SU-DHL-6 (cell line): ENCODE measurements at regions not wholly inside any gene's neighbourhood (a gene's known extent, or its start where the extent isn't known, plus 50 kb on each side); places are given as distances from the start of the nearest gene placed in this dataset.
"Not testable (repeated sequence)": the region's sequence is repeated elsewhere in the genome, so short reads cannot be mapped to it uniquely, and the experiment has no call there.

Source experiments
- H2AFZ ChIP-seq: fragments of 200-600 bp; sonication (generic); 2 replicates; pipeline ENCODE4 v1.6.1; 2014; ENCODE audit warnings: low read depth, mild to moderate bottlenecking, moderate library complexity, mixed read lengths, antibody characterized with exemption, low read length; ENCODE audit not compliant: severe bottlenecking
- H3F3A ChIP-seq: fragments of 200-600 bp; shearing (Covaris generic); 2 replicates; pipeline ENCODE4 v1.6.0; 2016; ENCODE audit warnings: antibody characterized with exemption, mild to moderate bottlenecking; ENCODE audit not compliant: insufficient read depth
- H3K27ac ChIP-seq: fragments of 200-600 bp; sonication (generic); 2 replicates; pipeline ENCODE4 v1.5.1; 2016; ENCODE audit warnings: low read depth, mild to moderate bottlenecking, low read length, moderate library complexity, mixed read lengths
- H3K27me3 ChIP-seq: fragments of 200-600 bp; sonication (generic), shearing (Covaris generic); 2 replicates; pipeline ENCODE4 v1.6.0; 2014; ENCODE audit warnings: mild to moderate bottlenecking, low read length
- H3K36me3 ChIP-seq: fragments of 200-600 bp; sonication (generic); 2 replicates; pipeline ENCODE4 v1.6.1; 2014; ENCODE audit warnings: mild to moderate bottlenecking, low read length, mixed read lengths
- H3K4me2 ChIP-seq: fragments of 300-600, 200-600 bp; shearing (Covaris generic), sonication (generic); 2 replicates; pipeline ENCODE4 v1.6.0; 2014; ENCODE audit warnings: low read length, low read depth, mild to moderate bottlenecking; ENCODE audit not compliant: poor library complexity, severe bottlenecking
- H3K4me3 ChIP-seq: fragments of 200-600 bp; sonication (generic); 2 replicates; pipeline ENCODE4 v1.5.1; 2014; ENCODE audit warnings: antibody characterized with exemption, low read length, mild to moderate bottlenecking, mixed read lengths; ENCODE audit not compliant: insufficient read depth, poor library complexity, severe bottlenecking
- H3K79me2 ChIP-seq: fragments of 200-600 bp; sonication (generic); 2 replicates; pipeline ENCODE4 v1.6.1; 2014; ENCODE audit warnings: mild to moderate bottlenecking, low read length, moderate library complexity; ENCODE audit not compliant: insufficient read depth
- H3K9ac ChIP-seq: fragments of 200-600 bp; sonication (generic); 2 replicates; pipeline ENCODE4 v1.7.0; 2014; ENCODE audit warnings: mild to moderate bottlenecking, low read length
- H3K9me2 ChIP-seq: fragments of 200-600 bp; sonication (generic); replicated peaks from 2 replicates; pipeline ENCODE4 v1.6.1; 2014; ENCODE audit warnings: low read length; ENCODE audit not compliant: insufficient read depth
- H3K9me3 ChIP-seq: fragments of 200-600 bp; sonication (generic); 2 replicates; pipeline ENCODE4 v1.6.1; 2014; ENCODE audit warnings: low read length, mixed read lengths; ENCODE audit not compliant: insufficient read depth
- H4K20me1 ChIP-seq: fragments of 200-600 bp; sonication (generic); 2 replicates; pipeline ENCODE4 v1.6.1; 2014; ENCODE audit warnings: low read depth, mild to moderate bottlenecking, antibody characterized with exemption, low read length, moderate library complexity, mixed read lengths
- EZH2phosphoT487 ChIP-seq: fragments of 200-600 bp; sonication (generic), shearing (Covaris generic); conservative IDR thresholded peaks from 2 replicates; pipeline ENCODE4 v1.6.1; 2018; ENCODE audit warnings: mild to moderate bottlenecking, antibody characterized with exemption, low read length, moderate library complexity, mixed read lengths
- TF ChIP-seq, protein P1 (sequence below): fragments of 200-600 bp; sonication (generic); IDR thresholded peaks from one replicate; pipeline ENCODE4 v1.5.1; 2017; ENCODE audit warnings: antibody characterized with exemption, mild to moderate bottlenecking, low read length, moderate library complexity; ENCODE audit not compliant: insufficient read depth, poor library complexity, severe bottlenecking

DNA sequence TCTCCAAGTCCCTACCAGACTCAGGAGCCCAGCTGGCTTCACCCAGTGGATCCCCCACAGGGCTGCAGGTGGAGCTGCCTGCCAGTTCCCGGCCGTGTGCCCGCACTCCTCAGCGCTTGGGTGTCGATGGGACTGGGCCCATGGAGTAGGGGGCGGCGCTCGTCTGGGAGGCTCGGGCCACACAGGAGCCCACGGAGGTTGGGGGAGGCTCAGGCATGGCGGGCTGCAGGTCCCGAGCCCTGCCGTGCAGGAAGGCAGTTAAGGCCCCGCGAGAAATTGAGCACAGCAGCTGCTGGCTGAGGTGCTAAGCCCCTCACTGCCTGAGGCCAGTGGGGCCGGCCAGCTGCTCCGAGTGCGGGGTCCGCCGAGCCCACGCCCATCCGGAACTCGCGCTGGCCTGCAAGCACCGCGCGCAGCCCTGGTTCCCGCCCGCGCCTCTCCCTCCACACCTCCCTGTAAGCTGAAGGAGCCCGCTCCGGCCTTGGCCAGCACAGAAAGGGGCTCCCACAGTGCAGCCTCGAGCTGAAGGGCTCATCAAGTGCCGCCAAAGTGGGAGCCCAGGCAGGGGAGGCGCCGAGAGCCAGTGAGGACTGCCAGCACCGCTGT, 1771.1 kb downstream of the OLFM4 start:
- no peak overlapping the region for H2AFZ ChIP-seq
- H3K9me2 ChIP-seq = no peaks in the 10 kb centered on the region
- no peaks in the 10 kb centered on the region for H3K36me3 ChIP-seq
- H3K9me3 ChIP-seq = no peaks in the 10 kb centered on the region
- no peaks in the 10 kb centered on the region for H3K79me2 ChIP-seq
- H3K27ac ChIP-seq = no peak overlapping the region
- no peaks in the 10 kb centered on the region for H4K20me1 ChIP-seq
- H3K9ac ChIP-seq = no peak overlapping the region
- H3K27me3 ChIP-seq = no peaks in the 10 kb centered on the region
- no peak for TF ChIP-seq EZH2phosphoT487
- TF ChIP-seq, protein P1, sequence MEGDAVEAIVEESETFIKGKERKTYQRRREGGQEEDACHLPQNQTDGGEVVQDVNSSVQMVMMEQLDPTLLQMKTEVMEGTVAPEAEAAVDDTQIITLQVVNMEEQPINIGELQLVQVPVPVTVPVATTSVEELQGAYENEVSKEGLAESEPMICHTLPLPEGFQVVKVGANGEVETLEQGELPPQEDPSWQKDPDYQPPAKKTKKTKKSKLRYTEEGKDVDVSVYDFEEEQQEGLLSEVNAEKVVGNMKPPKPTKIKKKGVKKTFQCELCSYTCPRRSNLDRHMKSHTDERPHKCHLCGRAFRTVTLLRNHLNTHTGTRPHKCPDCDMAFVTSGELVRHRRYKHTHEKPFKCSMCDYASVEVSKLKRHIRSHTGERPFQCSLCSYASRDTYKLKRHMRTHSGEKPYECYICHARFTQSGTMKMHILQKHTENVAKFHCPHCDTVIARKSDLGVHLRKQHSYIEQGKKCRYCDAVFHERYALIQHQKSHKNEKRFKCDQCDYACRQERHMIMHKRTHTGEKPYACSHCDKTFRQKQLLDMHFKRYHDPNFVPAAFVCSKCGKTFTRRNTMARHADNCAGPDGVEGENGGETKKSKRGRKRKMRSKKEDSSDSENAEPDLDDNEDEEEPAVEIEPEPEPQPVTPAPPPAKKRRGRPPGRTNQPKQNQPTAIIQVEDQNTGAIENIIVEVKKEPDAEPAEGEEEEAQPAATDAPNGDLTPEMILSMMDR = no peak
- H3F3A ChIP-seq = no peaks in the 10 kb centered on the region
- H3K4me2 ChIP-seq = no peak overlapping the region
- H3K4me3 ChIP-seq = no peak overlapping the region

DNA sequence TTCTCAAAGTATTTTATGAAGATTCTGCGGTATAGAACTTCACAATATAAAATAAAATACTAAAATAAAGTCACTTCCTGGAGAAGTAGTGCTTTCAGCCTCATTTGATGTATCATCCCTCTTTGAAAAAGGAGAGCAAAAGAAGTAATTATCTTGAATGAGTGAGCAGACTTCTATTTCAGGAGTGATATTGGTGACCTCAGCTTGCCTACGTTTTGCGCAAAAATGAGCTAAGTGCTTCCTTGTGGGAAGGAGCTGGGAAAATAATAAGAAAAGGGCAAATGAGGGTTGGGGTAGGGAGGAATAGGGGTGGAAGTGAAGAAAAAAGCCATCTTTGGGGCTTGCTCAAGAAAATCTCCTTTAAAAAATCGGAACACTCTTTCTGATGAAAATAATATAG, 1773.6 kb downstream of the OLFM4 start:
- no peak overlapping the region for H3K4me2 ChIP-seq
- H3K27ac ChIP-seq = no peak overlapping the region
- TF ChIP-seq, protein P1 = no peak
- no peak for TF ChIP-seq EZH2phosphoT487
- H3K27me3 ChIP-seq = no peaks in the 10 kb centered on the region
- no peaks in the 10 kb centered on the region for H3F3A ChIP-seq
- H3K9me2 ChIP-seq = no peaks in the 10 kb centered on the region
- no peaks in the 10 kb centered on the region for H4K20me1 ChIP-seq
- no peak overlapping the region for H3K4me3 ChIP-seq
- no peaks in the 10 kb centered on the region for H3K9me3 ChIP-seq
- no peaks in the 10 kb centered on the region for H3K79me2 ChIP-seq
- H2AFZ ChIP-seq = no peak overlapping the region
- no peak overlapping the region for H3K9ac ChIP-seq
- no peaks in the 10 kb centered on the region for H3K36me3 ChIP-seq

DNA sequence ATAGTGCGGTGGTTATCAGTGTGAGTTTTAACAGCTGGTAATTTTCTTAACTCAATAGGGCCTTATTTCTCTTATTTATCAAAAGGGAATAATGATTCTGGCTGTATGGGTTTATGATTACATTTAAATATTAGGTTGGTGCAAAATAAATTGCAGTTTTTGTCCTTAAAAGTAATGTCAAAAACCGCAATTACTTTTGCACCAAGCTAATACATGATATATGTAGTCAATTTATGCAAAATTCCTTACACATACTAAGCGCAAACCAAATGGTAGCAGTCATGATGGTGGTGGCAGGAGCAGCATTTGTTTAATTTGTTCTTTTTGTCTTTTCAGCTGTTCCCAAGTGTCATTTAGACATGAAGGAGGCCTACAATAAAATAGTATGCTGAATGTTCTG, 1777.1 kb downstream of the OLFM4 start:
- no peak overlapping the region for H3K27ac ChIP-seq
- no peaks in the 10 kb centered on the region for H3F3A ChIP-seq
- no peak overlapping the region for H3K4me2 ChIP-seq
- TF ChIP-seq, protein P1 = no peak
- no peak for TF ChIP-seq EZH2phosphoT487
- H3K9me2 ChIP-seq = no peaks in the 10 kb centered on the region
- no peaks in the 10 kb centered on the region for H3K79me2 ChIP-seq
- no peaks in the 10 kb centered on the region for H3K9me3 ChIP-seq
- no peaks in the 10 kb centered on the region for H3K27me3 ChIP-seq
- no peak overlapping the region for H3K4me3 ChIP-seq
- H3K9ac ChIP-seq = no peak overlapping the region
- no peaks in the 10 kb centered on the region for H3K36me3 ChIP-seq
- H2AFZ ChIP-seq = no peak overlapping the region
- H4K20me1 ChIP-seq = no peaks in the 10 kb centered on the region

DNA sequence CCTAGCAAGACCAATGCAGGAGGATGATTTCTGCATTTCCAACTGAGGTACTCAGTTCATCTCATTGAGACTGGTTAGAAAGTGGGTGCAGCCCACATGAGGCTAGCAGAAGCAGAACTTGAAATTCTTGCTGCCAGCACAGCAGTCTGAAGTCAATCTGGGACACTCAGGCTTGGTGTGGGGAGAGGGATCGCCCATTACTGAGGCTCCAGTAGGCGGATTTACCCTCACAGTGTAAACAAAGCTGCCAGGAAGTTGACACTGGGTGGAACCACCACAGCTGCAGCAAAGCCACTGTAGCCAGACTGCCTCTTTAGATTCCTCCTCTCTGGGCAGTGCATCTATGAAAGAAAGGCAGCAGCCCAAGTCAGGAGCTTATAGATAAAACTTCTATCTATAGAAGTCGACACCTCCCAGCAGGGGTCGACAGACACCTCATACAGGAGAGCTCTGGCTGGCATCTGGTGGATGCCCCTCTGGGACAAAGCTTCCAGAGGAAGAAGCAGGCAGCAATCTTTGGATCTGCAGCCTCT, 1793.4 kb downstream of the OLFM4 start:
- not testable (repeated sequence) for H3K27me3 ChIP-seq, H3K79me2 ChIP-seq, H3K36me3 ChIP-seq, H3K9ac ChIP-seq, H3F3A ChIP-seq, H3K4me2 ChIP-seq, H3K9me2 ChIP-seq, H3K9me3 ChIP-seq, H3K4me3 ChIP-seq, H2AFZ ChIP-seq, H3K27ac ChIP-seq, H4K20me1 ChIP-seq

DNA sequence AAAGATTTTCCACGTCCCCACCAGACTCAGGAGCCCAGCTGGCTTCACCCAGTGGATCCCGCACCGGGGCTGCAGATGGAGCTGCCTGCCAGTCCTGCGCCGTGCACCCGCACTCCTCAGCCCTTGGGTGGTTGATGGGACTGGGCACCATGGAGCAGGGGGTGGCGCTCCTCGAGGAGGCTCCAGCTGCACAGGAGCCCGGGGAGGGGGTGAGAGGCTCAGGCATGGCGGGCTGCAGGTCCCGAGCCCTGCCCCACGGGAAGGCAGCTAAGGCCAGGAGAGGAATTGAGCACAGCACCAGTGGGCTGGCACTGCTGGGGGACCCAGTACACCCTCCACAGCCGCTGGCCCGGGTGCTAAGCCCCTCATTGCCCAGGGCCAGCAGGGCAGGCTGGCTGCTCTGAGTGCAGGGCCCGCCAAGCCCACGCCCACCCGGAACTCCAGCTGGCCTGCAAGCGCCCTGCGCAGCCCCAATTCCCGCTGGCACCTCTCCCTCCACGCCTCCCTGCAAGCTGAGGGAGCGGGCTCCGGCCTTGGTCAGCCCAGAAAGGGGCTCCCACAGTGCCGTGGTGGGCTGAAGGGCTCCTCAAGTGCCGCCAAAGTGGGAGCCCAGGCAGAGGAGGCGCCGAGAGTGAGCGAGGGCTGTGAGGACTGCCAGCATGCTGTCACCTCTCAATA, 1800.9 kb downstream of the OLFM4 start:
- not testable (repeated sequence) for H3K27me3 ChIP-seq, H3F3A ChIP-seq, H3K79me2 ChIP-seq, H3K4me2 ChIP-seq, H3K27ac ChIP-seq, H4K20me1 ChIP-seq, H3K9ac ChIP-seq, H3K4me3 ChIP-seq, H3K36me3 ChIP-seq, H2AFZ ChIP-seq, H3K9me2 ChIP-seq, H3K9me3 ChIP-seq
